ENCODE measurements at regions not wholly inside any gene's neighbourhood (a gene's known extent, or its start where the extent isn't known, plus 50 kb on each side); places are given as distances from the start of the nearest gene placed in this dataset.

DNA sequence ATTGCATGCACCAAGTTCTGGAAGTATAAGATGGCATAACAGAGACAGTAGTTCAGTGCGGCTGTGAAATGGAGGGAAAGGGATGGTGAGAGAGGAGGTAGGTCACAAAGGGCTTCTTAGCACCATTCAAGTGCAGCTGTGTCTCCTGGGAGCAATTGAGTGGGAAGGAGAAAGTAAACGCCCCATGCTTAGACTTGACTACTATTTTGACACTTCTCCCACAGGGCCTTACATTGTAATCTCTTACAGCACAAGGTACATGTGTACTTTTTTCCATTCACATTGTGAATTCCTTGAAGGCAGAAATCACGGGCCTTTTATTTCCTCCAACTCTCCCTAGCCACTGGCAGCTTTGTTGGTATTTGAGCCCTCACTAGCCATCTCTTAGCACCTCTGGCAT, 239.6 kb upstream of the FOXD3 start:
- TF ChIP-seq, protein P1, sequence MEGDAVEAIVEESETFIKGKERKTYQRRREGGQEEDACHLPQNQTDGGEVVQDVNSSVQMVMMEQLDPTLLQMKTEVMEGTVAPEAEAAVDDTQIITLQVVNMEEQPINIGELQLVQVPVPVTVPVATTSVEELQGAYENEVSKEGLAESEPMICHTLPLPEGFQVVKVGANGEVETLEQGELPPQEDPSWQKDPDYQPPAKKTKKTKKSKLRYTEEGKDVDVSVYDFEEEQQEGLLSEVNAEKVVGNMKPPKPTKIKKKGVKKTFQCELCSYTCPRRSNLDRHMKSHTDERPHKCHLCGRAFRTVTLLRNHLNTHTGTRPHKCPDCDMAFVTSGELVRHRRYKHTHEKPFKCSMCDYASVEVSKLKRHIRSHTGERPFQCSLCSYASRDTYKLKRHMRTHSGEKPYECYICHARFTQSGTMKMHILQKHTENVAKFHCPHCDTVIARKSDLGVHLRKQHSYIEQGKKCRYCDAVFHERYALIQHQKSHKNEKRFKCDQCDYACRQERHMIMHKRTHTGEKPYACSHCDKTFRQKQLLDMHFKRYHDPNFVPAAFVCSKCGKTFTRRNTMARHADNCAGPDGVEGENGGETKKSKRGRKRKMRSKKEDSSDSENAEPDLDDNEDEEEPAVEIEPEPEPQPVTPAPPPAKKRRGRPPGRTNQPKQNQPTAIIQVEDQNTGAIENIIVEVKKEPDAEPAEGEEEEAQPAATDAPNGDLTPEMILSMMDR (conservative IDR thresholded peaks at IDR 0.05): no peak
- H3K27ac ChIP-seq: no peak overlapping the region

DNA sequence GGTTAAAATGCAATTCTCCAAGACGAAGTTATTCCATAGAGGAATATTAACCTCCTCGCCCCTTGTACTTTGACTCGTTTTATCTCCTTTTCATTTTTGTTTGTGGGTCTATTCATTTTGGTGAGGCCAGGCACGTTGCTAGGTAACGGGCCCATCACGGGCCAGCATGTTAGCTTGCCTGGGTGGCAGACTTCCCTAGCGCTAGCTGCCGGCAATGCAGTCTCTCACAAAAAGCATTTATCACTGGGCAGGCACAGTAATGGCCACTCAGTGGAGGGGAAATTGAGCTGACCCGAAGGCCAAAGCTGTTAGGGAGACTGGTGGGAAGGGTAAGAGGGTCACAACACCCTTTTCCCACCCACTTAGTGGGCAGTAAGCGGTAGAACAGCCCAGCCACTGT, 234.4 kb upstream of the FOXD3 start:
- no peak overlapping the region for H3K27ac ChIP-seq
- TF ChIP-seq, protein P1 (conservative IDR thresholded peaks at IDR 0.05): no peak

DNA sequence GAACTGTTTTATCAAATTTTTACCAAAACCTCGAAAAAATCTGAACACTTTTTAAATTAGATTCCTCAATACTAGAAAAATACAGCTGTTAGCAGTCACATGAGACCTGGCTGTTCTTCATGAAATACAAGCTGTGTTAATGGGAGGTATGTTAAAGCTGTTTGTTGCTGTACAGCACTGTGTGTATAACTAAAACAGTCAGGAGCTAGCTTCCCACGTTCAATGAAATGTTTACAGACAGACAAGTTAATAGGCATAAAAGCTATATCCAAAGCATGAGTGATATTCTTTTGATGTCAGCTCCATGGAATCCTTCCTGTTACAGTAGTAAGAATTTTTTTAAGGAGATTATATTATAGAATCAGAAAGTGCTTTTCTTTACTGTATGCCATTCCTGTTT, 223.2 kb upstream of the FOXD3 start:
- no peak overlapping the region for H3K27ac ChIP-seq
- TF ChIP-seq, protein P1 (conservative IDR thresholded peaks at IDR 0.05): no peak

DNA sequence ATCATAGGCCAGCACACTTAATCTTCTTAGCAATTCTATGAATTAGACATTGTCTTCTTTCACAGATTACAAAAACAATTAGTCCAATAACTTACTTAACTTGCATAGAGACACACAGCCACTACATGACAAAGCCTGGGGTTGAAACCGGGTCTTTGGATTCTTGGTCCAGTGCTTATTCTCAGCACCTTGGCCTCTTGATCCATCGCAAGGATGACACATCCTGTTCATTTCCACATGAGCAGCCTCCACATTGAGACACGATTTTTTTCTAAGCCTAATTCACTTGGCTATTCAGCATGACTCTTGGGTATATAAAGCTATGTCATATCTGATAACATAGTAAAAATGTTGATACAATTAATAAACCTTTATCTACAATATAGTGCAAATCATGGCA, 221.0 kb upstream of the FOXD3 start:
- no peak overlapping the region for H3K27ac ChIP-seq
- TF ChIP-seq, protein P1 (conservative IDR thresholded peaks at IDR 0.05): no peak

DNA sequence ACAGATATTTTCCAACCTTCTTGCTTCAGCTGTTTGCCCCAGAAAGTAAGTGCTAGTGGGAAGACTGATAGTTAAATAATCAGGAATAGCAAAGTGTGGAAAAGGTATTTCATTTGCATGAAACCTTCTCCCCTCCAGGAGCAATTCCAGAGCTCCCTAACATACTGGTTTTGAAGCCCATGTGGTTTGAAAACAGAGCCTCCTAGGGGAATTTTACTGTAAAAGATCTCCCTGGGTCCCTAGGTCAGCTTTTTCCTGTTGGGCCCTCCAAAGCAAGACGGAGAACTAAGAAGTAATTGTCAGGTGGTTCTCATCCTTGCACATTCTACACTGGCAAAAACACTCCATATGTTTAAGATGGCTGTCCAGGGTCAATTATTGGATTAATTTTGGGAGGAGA, 218.7 kb upstream of the FOXD3 start:
- H3K27ac ChIP-seq: no peak overlapping the region
- TF ChIP-seq, protein P1 (conservative IDR thresholded peaks at IDR 0.05): no peak

DNA sequence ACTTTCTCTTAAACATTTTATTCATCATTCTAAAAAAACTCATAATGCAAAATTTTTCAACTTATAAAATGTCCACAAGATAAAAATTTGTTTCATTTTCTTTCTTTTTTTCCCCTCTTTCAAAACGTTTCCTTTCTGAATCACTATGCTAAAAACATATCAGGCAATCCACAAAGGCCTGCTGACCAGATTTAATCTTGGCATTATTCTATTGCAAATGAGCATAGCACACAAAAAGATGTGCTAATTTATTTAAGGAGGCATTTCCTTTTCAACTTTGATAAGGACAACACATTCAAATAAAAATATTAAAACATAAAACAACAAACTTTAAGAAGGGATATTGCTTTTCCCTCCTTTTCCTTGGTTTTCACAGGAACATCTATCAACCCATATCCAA, 215.3 kb upstream of the FOXD3 start:
- no peak overlapping the region for H3K27ac ChIP-seq
- TF ChIP-seq, protein P1 (conservative IDR thresholded peaks at IDR 0.05): no peak

DNA sequence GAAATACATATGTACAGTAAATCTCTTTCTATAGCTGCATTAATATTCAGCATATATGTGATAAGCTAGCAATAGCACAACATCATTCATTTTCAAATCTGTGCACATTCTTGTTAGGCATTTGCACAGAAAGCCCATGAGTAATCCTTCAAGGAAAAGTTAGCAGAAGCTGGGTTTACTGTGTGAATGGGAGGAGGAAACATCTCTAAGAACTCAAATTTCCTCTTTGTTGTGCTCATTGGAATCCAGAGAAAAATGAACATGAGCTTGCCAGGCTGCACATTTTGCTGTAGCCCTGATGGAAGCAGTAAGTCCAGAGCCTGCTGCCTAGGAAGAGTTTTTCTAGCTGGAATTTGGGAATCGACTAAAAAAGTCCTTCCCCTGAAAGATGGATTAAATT, 214.2 kb upstream of the FOXD3 start:
- TF ChIP-seq, protein P1 (conservative IDR thresholded peaks at IDR 0.05): no peak
- H3K27ac ChIP-seq: no peak overlapping the region
